CD4-positive, alpha-beta memory T cell (primary cell): ENCODE measurements at regions not wholly inside any gene's neighbourhood (a gene's known extent, or its start where the extent isn't known, plus 50 kb on each side); places are given as distances from the start of the nearest gene placed in this dataset.

Experiments used
- CTCF ChIA-PET: fragments of 350-600 bp; sonication (Branson Sonifier 250); formaldehyde crosslinking; loops from one replicate; lab custom pipeline; 2021; ENCODE audit warnings: inconsistent platforms; ENCODE audit not compliant: partially characterized antibody; lab: Charles Lee
- POLR2A ChIA-PET: fragments of 350-600 bp; sonication (Branson Sonifier 250); formaldehyde crosslinking; loops from one replicate; lab custom pipeline; 2021; ENCODE audit not compliant: partially characterized antibody; lab: Charles Lee
- DNase-seq, 5 donors: peaks; one replicate each; pipeline versions ENCODE4 v3.0.0 to v3.0.0-alpha.2; 2020 to 2022; ENCODE audit warnings: mixed read lengths in 1 of 5
- H3K27ac ChIP-seq: one replicate; pipeline ENCODE4 v1.7.0; 2013; ENCODE audit warnings: low read depth, low read length
- H3K27me3 ChIP-seq: 2 replicates; pipeline ENCODE4 v1.7.0; 2013; ENCODE audit warnings: mild to moderate bottlenecking, low read length, moderate library complexity; ENCODE audit not compliant: insufficient read depth
- H3K36me3 ChIP-seq: 2 replicates; pipeline ENCODE4 v1.7.0; 2013; ENCODE audit warnings: mild to moderate bottlenecking, low read length, moderate library complexity; ENCODE audit not compliant: insufficient read depth
- H3K4me1 ChIP-seq: 2 replicates; pipeline ENCODE4 v1.7.0; 2013; ENCODE audit warnings: mild to moderate bottlenecking, low read length, moderate library complexity; ENCODE audit not compliant: insufficient read depth
- H3K4me3 ChIP-seq, 2 donors: one replicate each; pipeline ENCODE4 v1.7.0; 2013; ENCODE audit warnings: low read length in 2 of 2, mild to moderate bottlenecking in 1 of 2
- H3K9me3 ChIP-seq, 2 donors: one replicate each; pipeline ENCODE4 v1.7.0; 2013; ENCODE audit warnings: low read length in 2 of 2, control low read depth in 1 of 2; ENCODE audit not compliant: control insufficient read depth in 1 of 2
- H3K27ac Mint-ChIP-seq, 7 donors: one replicate each; pipeline ENCODE4 v1.8.0; 2020 to 2021; ENCODE audit warnings: mixed read lengths in 7 of 7, mild to moderate bottlenecking in 6 of 7, inconsistent platforms in 3 of 7, moderate library complexity in 3 of 7
- H3K27me3 Mint-ChIP-seq, 2 donors: one replicate each; pipeline ENCODE4 v1.8.0; 2020 to 2021; ENCODE audit warnings: mixed read lengths in 2 of 2
- H3K36me3 Mint-ChIP-seq, 2 donors: one replicate each; pipeline ENCODE4 v1.8.0; 2020 to 2021; ENCODE audit warnings: mixed read lengths in 2 of 2, inconsistent platforms in 1 of 2, mild to moderate bottlenecking in 1 of 2
- H3K4me1 Mint-ChIP-seq, 4 donors: one replicate each; pipeline ENCODE4 v1.8.0; 2020 to 2021; ENCODE audit warnings: mixed read lengths in 4 of 4, mild to moderate bottlenecking in 1 of 4
- H3K4me3 Mint-ChIP-seq, 8 donors: one replicate each; pipeline ENCODE4 v1.8.0; 2020 to 2021; ENCODE audit warnings: mixed read lengths in 8 of 8, mild to moderate bottlenecking in 7 of 8, moderate library complexity in 6 of 8, inconsistent platforms in 3 of 8
- H3K9me3 Mint-ChIP-seq, 8 donors: one replicate each; pipeline ENCODE4 v1.8.0; 2020 to 2021; ENCODE audit warnings: mixed read lengths in 8 of 8, mild to moderate bottlenecking in 5 of 8, inconsistent platforms in 3 of 8, moderate library complexity in 1 of 8
- intact Hi-C: fragments of 100-400 bp; cut with micrococcal nuclease; formaldehyde crosslinking; loops from one replicate; pipeline ENCODE4 v1.15.1; 2023

- no peaks in the 10 kb centered on the region for H3K27me3 ChIP-seq
- peak overlapping the region in 2 of 8 donors; percentile 13 to 28 for H3K4me3 Mint-ChIP-seq
- peak overlapping the region in 6 of 7 donors; percentile 17 to 80 (median 39) for H3K27ac Mint-ChIP-seq
- no peaks in the 10 kb centered on the region for H3K27me3 Mint-ChIP-seq
- no peaks in the 10 kb centered on the region for H3K9me3 ChIP-seq
- no peaks in the 10 kb centered on the region for H3K36me3 ChIP-seq
- no peaks in the 10 kb centered on the region for H3K36me3 Mint-ChIP-seq
- H3K27ac ChIP-seq, result no peak overlapping the region
- ChIA-PET POLR2A (interaction anchor here (2.0 to 5.2 kb wide), 4 partner anchors 14 to 54 kb away, joined by 6 to 59 read pairs (median 25); partner anchors contain the start of gene UBL3), CTCF (interaction anchor here (1.1 to 6.1 kb wide), 5 partner anchors 13 to 58 kb away, joined by 3 to 42 read pairs (median 6); no protein-coding TSS in a partner anchor)
- H3K9me3 Mint-ChIP-seq, result peaks cover 0 to 3% (median 0%) of the 10 kb centered on the region in 8 donors
- intact Hi-C loops, result no loop called here
- H3K4me1 Mint-ChIP-seq, result peaks cover 16 to 29% (median 25%) of the 10 kb centered on the region in 4 donors
- H3K4me3 ChIP-seq, result no peak overlapping the region
- peaks cover 28% of the 10 kb centered on the region for H3K4me1 ChIP-seq
- DNase-seq, result no peak
Measured at GRCh38 chr13:29903543-29903942, 53.1 kb upstream of the UBL3 start.

DNA sequence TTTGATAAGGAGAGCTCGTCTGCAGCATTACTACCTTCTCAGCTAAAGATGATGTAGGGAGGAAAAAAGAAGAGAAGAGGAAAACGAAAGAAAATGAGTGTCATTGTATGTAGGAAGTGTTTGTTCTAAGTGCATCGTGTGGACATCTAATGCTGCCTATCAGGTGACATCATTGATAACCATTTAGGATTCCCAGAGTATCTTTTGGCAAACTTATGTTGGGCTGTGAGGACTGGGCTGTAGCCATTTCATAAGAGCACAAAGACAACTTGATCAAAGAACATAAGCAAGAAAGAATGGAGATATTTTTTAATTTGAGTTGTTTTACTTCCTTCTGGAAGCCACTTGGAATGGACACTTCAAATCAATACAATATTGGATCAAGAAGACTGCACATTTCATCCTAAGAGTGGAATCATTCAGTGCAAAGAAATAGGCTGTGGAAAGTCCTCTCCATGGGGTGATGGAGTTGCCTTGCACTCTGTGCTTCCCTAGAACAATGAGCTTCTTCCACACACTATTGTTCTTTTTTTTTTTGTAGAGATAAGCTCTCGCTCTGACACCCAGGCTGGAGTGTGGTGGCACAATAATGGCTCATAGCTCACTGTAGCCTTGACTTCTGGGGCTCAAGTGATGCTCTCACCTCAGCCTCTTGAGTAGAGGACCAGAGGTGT, 52.4 kb upstream of the UBL3 start:
- POLR2A ChIA-PET, result interaction anchor here (0.9 to 5.2 kb wide), 13 partner anchors 9 to 245 kb away, joined by 3 to 59 read pairs (median 4); partner anchors contain the start of gene UBL3
- H3K27me3 Mint-ChIP-seq, result peaks cover 0 to 1% of the 10 kb centered on the region in 2 donors
- peak overlapping the region; percentile 7 to 36 for H3K4me3 ChIP-seq
- no peaks in the 10 kb centered on the region for H3K36me3 Mint-ChIP-seq
- intact Hi-C loops, result loop anchor here (1.0 kb wide), 2 partner anchors 34 to 52 kb away; partner anchors contain the start of gene UBL3
- no peaks in the 10 kb centered on the region for H3K36me3 ChIP-seq
- CTCF ChIA-PET, result interaction anchor here (0.8 to 6.1 kb wide), 10 partner anchors 11 to 213 kb away, joined by 3 to 42 read pairs (median 4); partner anchors contain the start of gene UBL3
- no peaks in the 10 kb centered on the region for H3K27me3 ChIP-seq
- peaks cover 28% of the 10 kb centered on the region for H3K4me1 ChIP-seq
- peak overlapping the region; percentile 73 to 97 (median 95) for H3K27ac Mint-ChIP-seq
- peaks cover 0 to 3% (median 0%) of the 10 kb centered on the region in 8 donors for H3K9me3 Mint-ChIP-seq
- H3K4me3 Mint-ChIP-seq, result peak overlapping the region; percentile 86 to 97 (median 92)
- peaks cover 16 to 29% (median 25%) of the 10 kb centered on the region in 4 donors for H3K4me1 Mint-ChIP-seq
- DNase-seq, result no peak
- peak overlapping the region; percentile 32 for H3K27ac ChIP-seq
- H3K9me3 ChIP-seq, result no peaks in the 10 kb centered on the region

DNA sequence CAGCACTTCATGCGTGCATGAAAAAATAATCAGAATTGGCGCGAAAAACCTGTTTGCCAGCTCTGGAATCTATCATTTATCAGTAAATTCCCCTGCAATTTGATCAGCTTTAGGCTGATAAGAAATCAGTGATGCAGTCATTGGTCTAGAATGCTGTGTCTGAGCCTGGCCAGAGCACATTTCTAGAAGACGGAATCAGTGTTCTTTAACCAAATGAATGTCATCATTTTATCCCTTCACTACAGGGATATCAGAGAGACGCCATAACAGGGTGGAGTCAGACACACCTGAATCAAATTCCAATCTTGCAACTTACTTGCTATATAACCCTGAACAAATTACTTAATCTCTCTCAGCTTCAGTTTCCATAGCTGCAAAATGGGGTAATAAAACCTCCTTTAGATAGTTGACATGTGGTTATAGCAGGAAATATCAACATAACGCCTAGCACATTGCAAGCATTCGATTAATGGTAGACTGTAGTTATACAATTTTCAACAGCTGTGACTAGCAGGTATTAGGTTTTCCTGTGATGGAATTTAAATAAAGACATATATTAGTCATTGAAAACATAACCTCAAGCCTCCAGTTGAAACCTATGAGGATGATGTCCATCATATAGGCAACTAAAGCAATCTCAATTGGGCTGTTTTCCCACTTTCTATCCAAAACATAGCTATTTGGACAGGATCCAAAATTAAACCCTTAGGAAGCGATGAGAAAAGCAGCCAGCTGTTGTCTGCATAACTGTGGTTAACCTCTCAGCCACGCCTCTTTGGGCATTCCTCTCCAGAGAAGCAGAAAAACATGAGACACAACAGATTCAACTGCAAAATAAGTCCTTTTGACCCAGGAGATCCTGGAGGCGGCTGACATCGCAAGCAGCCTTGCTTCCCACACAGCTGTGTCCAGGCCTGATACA, 51.6 kb upstream of the UBL3 start:
- H3K36me3 ChIP-seq, result no peaks in the 10 kb centered on the region
- intact Hi-C loops, result loop anchor here (1.0 kb wide), 2 partner anchors 34 to 52 kb away; partner anchors contain the start of gene UBL3
- DNase-seq, result peak; percentile 49 to 56 (median 51)
- ChIA-PET CTCF (interaction anchor here (0.8 to 6.1 kb wide), 9 partner anchors 10 to 214 kb away, joined by 3 to 42 read pairs (median 5); partner anchors contain the start of gene UBL3), POLR2A (interaction anchor here (0.9 to 5.2 kb wide), 13 partner anchors 10 to 246 kb away, joined by 3 to 59 read pairs (median 4); partner anchors contain the start of gene UBL3)
- peak overlapping the region; percentile 86 to 97 (median 92) for H3K4me3 Mint-ChIP-seq
- H3K9me3 ChIP-seq, result no peaks in the 10 kb centered on the region
- H3K4me3 ChIP-seq, result peak overlapping the region; percentile 7 to 36
- H3K27me3 ChIP-seq, result no peaks in the 10 kb centered on the region
- H3K27ac Mint-ChIP-seq, result peak overlapping the region; percentile 73 to 97 (median 95)
- H3K4me1 Mint-ChIP-seq, result peaks cover 16 to 29% (median 25%) of the 10 kb centered on the region in 4 donors
- H3K27ac ChIP-seq, result peak overlapping the region; percentile 32
- H3K4me1 ChIP-seq, result peaks cover 28% of the 10 kb centered on the region
- peaks cover 0 to 1% of the 10 kb centered on the region in 2 donors for H3K27me3 Mint-ChIP-seq
- no peaks in the 10 kb centered on the region for H3K36me3 Mint-ChIP-seq
- H3K9me3 Mint-ChIP-seq, result peaks cover 0 to 3% (median 0%) of the 10 kb centered on the region in 8 donors
